ENCODE measurements at regions not wholly inside any gene's neighbourhood (a gene's known extent, or its start where the extent isn't known, plus 50 kb on each side); places are given as distances from the start of the nearest gene placed in this dataset.

DNA sequence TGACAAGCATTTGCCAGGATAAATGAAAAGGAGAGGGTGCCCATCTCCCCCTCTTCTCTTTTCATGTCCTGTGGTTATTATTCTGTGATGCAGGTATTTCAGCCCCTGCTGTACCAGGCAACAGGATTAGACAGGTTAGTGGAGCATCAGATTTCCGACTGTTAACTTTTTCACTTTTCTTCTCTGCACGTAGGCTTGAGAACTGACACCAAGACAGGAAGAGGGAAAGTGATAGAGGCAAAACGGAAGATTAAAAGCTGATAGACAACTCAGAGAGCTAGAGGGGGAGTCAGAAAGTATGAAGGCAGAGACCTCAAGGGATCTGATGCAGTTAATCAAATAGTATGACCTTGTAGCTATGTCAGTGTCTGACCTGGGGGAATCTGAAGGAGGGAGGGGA is 132.8 kb downstream of the SOX9 start:
- H3K4me3 ChIP-seq = no peak overlapping the region
- H3K27ac ChIP-seq = no peak overlapping the region

DNA sequence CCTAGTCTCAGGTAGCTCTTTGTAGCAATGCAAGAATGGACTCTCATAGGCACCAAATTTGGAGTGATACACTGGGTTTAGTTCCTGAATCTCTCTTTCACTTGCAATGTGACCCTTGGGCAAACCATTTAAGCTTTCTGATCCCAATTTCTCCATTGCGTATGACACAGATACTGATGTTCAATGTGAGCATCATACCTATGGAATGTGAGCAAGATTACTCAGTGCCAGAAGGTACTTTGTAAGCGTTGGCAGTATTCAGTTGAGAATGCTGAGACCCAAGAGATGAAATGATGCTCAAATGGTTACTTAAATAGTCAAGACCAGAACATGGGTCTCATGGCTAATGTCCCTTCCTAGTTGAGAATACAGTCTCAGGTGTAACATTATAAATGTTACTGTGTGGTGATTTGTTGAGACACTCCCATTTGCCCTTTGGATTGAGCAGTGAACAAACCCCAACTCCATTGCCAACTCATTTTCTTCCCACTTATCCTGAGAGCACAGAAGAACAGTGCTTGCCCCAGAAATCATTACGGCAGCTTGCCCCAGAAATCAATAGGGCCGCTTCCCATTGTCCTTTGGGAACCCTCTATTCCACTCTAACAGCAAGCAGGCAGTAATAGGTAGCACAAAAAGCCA is 134.1 kb downstream of the SOX9 start:
- Histone ChIP-seq H3K4me3 (no peak overlapping the region), H3K27ac (no peak overlapping the region)

DNA sequence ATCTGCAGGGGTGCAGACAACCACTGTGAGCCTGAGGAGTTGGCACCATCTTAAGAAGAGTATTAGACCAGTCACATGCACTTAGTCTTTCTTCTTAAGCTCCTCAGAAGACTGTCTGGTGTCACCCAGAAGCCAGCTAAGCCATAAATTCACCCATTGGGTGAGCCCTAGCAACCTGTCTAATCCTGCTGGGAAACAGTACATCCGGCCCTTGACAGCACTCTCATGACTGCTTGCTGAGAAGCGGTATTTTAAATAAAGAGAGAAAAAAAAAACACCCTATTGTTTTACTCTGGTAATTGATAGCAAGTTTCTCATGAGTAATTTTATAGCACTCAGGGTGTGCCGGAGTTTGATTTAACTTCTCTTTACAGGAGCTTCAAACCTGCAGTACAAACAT is 134.7 kb downstream of the SOX9 start:
- no peak overlapping the region for H3K4me3 ChIP-seq
- no peak overlapping the region for H3K27ac ChIP-seq

DNA sequence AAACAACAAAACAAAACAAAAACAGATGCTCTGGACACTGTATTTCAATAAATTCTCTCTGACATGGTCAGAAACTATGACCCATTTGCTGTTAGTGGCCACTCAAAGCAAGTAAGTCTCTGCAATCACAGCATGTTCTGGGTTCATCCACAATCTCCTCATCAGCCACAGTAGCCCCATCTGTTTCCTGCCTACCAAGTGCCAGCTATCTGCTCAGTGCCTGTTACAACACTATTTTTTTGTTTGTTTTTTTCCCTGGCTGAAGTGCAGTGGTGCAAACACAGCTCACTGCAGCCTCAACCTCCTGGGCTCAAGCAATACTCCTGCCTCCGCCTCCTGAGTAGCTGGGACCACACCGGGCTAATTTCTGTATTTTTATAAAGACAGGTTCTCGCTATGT is 137.9 kb downstream of the SOX9 start:
- Histone ChIP-seq H3K4me3 (no peak overlapping the region), H3K27ac (no peak overlapping the region)

DNA sequence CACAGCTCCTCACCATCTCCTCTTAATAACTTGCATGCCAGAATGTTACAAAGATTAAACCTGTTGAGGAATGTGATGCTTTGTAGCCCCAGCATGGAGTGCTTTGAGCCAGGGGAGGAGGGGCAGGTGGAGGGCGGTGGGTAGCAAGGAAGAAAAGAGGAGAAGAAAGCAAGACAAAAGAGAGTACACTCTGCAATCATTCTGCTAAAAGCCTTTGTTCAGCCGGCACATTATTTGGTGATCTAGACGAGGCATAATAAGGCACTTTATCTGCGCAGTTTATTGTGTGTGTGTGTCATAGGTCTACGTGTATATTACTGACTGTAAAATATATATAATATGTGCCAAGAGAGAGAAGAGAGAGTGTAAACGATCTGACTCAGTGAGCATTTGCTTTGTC is 139.1 kb downstream of the SOX9 start:
- no peak overlapping the region for H3K4me3 ChIP-seq

DNA sequence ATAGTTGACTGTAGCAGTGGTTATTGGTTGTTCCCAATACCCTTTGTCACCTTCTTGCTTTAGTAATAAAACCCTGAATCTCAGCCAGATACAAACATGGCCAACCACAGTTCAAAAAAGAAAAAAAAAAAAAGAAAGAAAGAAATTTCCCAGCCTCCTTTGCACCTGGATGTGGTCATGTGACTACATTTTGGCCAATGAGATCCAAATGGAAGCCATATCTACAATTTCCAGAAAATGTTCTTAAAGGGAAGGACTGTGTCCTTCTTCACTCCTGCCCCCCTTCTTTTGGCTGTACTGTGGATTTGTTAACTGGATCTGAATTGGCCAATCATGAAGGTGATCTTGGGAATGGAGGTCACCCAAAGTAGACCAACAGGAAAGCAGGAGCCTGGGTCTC is 141.9 kb downstream of the SOX9 start:
- no peak overlapping the region for H3K27ac ChIP-seq
- no peak overlapping the region for H3K4me3 ChIP-seq

More for the DNA sequence above, 139.1 kb downstream of the SOX9 start:
- H3K27ac ChIP-seq = no peak overlapping the region

DNA sequence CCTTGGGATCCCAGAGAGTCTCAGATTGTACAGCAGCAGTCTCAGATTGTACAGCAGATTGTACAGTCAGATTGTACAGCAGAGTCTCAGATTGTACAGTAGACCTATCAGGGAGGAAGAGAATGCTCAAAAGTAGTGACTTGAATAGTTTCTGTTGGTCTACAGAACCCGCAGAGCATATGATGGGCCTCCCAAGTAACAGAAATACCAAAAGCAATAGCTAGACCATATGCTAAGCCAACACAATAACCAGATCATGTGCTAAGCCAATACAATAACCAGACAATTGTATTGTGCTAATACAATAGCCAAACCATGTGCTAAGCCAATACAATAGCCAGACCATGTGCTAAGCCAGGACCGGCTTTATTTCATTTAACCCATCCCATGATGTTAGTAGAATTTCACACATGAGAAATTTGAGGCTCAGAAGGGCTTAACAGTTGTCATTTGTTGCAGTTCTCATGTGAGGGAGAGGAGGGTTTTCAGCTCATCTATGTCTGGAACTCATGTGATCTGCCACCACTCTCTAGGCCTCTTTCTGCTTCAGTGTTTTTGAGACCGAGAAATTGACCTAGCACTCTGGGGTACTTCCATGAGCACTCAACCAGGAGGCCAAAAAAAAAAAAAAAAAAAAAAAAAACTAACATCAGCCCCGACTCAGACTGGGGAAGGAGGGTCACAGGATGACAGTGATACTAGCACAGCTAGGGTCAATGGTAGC is 144.0 kb downstream of the SOX9 start:
- no peak overlapping the region for H3K4me3 ChIP-seq
- H3K27ac ChIP-seq = no peak overlapping the region

DNA sequence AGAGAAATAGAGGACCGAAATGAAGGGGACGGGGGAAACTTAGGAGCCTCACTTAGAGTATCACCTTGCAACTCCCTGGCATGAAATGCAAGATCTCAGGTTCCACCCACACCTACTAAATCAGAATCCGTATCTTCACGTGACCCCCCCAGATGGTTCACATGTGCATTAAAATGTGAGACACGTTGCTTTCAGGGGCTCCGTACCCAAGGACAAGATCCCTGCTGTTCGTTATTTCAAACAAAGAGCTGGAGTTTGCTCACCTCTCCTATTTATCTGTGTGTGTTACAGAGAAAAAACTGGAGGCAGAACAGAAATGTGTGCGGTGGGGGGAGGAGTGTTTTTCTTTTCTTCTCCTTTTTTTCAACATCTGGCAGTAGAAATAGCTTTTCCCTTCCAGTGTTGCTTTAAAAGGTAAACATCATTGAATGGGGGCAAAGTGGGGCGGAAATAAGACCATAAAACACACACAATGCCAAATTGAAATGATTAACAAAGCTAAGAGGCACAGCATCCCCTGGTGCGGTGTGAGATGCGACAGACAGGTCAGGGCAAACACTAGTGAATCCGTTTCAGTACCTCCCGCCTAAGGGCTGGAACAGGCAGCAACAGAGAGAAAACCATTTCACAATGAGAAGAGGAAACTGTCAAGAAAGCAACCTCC is 145.4 kb downstream of the SOX9 start:
- Histone ChIP-seq H3K27ac (no peak overlapping the region), H3K4me3 (no peak overlapping the region)

DNA sequence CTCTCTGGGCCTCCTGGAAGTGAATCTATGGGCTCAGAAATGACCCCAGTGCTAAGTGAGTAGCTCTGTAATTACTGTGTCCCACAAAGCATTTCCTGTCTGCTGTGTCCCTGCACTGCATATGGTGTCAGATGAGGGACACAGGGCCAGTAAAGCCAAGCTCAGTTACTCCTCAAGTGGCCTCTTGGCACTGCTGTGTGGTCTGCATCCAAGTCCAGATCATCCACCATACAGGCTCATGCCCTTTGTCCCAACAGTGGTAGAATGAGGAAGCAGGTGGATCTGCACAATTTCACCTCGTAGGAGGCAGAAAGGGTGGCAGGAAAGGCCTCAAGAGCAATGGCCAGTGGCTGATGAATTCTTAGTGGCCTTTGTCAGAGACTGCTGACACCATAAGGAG is 146.8 kb downstream of the SOX9 start:
- Histone ChIP-seq H3K4me3 (no peak overlapping the region), H3K27ac (no peak overlapping the region)

DNA sequence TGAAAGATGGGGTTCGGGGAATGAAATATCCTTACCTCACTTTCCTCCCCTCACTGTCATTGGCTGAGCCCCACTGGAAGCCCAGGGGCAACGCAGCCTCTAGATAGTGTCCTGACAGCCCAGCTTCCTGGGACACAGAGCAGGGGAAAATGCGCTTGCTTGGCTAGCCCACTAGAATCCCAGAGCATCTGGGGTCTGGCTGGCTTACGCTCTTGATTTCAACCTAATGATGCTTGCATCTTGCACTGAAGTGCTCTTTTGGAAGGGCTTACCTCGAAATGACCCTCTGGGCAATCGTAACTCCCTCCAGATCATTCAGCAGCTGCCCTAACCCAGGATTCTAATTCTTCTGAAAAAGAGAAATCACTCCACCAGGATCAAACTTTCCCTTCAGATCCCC is 147.6 kb downstream of the SOX9 start:
- H3K4me3 ChIP-seq = no peak overlapping the region

DNA sequence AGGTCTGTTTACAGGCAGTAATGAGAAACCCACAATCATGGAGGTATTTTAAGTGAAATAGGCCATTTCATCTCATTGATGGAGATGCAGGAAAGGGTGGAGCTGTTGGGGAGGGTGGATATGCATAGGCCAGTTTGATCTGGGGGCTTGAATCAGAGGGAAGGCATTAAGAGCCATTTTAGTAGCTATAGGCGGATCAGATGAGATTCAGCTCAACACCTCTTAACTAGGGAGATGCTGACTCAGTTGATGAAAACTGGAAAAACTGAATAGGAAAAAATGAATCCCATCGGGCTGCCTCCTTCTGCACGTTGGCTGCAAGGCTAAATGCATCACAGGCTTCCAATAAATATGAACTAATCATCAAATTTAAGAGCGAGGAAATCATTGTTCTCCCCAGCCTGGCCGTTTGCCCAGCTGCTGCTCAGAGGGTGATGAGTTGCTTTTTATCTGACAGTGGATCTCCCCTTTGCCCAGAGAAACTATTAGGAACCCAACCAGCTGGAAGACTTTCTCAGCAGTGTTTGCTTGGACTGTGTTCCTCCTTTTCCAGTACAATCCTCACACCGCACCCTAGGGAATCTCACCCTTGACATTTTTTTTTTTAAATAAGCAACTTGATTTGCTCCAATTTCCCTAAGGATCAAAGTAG is 149.6 kb downstream of the SOX9 start:
- no peak overlapping the region for H3K4me3 ChIP-seq
- peak overlapping the region in 7 of 21 experiments; percentile 19 to 56 (median 26) for H3K27ac ChIP-seq

More for the DNA sequence above, 147.6 kb downstream of the SOX9 start:
- peak overlapping the region in 1 of 21 experiments; percentile 31 for H3K27ac ChIP-seq

DNA sequence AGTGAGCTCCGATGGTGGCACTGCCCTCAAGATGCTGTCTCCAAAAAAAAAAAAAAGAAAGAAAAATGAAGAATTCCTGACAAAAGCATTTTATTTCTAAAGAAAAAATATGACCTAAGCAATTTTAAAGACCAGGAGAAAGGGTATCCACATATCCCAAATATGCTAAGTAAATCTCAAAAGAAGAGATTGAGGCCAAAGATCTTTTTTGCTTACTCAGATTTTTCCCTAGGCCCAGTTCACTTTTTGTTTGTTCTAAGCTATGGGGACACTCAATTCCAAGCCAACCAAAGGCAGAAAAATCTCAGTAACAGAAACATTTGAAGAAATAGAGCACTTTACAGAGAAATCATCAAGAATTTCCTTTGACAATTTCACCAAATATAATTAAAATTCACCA is 150.8 kb downstream of the SOX9 start:
- H3K27ac ChIP-seq = no peak overlapping the region
- H3K4me3 ChIP-seq = no peak overlapping the region

DNA sequence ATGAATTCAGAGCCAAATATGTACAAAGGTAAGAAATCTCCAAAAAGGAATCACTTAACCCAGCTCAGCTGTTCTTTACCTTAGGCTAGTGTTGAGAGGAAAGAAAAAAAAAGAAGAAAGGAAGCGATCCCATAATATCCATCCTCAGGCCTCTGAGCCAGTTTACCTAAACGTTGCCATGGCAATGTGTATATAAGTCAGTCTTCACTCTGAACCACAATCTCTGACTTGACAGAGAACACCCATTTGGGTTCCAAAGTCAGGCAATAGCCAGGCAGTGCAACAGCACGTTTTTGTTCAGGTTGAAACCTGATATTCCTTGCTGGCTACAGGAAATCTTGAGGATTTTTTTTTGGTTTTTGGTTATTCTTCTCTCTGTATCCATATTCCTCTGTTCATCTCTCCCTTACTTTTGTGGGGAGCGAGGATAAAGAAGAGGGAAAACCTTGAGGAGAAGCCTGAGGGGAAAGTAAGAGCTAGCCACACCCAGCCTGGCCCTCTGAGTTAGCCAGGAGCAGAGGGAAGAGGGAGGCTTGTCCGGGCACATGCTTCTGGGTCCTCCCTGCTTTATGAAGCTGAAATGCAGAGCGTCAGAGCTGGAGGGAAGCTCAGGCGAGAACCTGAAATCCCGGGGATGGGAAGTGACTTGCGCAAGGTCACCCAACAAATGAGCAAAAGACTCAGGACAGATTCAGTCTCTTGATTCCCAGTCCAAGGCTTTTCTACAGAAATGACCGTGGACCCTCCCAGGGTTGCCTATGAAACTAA is 152.7 kb downstream of the SOX9 start:
- H3K27ac ChIP-seq = peak overlapping the region in 1 of 21 experiments; percentile 10
- H3K4me3 ChIP-seq = no peak overlapping the region

DNA sequence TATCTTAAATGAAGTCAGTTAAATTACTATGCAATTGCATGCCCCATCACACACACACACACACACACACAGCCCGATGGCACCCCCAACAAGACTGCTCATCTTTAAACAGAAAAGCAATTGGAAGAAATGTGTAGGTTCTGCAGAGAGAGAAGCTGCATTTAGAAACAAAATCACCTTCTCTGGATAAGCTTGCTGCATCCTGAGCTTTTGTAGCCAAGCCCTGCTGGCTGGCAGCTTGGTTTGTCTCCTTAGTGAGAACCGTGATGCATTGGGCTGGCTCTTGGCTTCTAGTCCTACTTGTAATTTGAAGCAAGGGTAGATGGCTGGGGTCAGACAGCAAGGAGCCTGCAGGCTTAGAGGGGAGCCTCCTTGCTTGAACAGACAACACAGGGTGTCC is 153.8 kb downstream of the SOX9 start:
- Histone ChIP-seq H3K4me3 (no peak overlapping the region), H3K27ac (no peak overlapping the region)

DNA sequence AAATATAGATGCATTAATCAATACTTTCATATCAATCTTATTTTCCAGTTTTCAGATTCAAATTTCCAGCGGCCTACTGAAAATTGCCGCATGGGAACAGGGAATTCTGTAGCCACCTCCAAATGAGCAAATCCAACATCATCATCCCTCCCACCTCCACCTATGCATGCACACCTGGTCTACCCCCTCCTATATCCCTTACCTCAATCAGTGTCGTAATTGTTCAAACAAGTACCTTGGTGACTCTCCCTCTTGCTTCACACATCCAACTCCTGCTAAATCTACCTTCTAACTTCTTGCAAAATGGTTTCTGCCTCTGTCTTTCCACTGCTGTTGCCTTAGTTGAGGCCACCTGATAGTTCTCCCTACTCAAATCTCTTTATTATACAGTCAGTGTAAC is 160.1 kb downstream of the SOX9 start:
- Histone ChIP-seq H3K4me3 (no peak overlapping the region), H3K27ac (no peak overlapping the region)

DNA sequence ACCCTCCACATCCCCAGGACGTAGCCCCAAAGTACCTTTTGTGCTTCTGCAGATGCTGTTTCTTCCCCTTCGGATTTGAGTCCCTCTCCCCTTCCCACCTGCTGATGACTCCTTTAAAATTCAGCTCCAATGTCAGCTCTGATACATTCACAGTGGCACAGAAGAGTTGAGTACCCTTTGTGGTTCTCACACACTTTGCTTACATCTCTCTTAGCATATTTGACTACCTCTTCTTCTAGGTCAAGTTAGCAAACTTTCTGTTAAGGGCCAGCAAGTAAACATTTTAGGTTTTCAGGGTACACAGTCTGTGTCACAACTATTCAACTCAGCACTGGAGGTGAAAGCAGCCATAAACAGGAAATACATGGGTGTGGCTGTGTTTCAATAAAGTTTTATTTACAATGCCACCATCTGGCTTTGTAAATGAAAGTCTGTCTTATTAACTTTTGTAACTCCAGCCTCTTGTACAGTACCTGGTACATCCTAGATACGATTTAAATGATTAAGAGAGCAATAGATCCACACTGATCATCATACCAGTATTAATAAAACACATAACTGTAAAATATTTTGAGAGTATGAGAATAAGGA is 161.7 kb downstream of the SOX9 start:
- H3K27ac ChIP-seq = no peak overlapping the region
- H3K4me3 ChIP-seq = no peak overlapping the region

DNA sequence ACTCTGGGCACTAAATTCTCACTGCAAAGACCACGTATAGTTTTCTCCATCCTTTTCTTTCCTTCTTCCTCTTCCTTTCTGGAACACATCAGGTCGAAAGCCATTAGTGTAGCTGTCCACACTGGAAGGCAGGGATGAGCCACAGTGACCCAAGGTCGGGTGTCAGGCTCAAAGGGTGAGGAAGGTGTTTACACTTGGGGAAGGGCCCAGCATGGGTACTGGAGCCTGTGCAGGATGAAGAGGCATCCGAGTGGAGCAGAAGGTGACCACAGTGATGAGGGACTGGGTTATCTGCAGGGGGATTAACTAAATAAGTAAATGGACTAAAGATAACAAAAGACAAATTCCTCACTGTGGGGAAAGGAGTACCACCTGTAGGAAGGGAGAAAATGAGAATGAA is 164.0 kb downstream of the SOX9 start:
- H3K4me3 ChIP-seq = no peak overlapping the region

DNA sequence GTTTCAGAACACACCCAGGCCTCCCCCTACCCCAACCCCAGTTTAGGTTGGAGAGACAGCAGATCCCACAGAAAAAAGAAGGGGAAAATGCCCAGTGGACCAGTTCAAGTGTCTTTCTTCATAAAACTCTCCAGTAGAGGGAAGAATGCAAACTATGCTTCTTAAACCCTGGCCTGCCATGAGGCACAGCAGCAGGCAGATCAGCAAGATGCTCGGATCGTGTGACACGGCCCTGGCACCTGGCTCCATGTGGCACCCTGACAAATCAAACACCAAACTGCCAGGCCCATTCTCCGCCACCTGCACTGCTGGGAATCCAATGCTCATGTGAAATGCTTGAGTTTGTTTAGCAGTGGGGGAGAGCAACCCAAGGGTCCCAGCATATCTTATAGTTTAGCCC is 166.8 kb downstream of the SOX9 start:
- H3K4me3 ChIP-seq = no peak overlapping the region
- H3K27ac ChIP-seq = no peak overlapping the region

More for the DNA sequence above, 164.0 kb downstream of the SOX9 start:
- H3K27ac ChIP-seq = no peak overlapping the region

DNA sequence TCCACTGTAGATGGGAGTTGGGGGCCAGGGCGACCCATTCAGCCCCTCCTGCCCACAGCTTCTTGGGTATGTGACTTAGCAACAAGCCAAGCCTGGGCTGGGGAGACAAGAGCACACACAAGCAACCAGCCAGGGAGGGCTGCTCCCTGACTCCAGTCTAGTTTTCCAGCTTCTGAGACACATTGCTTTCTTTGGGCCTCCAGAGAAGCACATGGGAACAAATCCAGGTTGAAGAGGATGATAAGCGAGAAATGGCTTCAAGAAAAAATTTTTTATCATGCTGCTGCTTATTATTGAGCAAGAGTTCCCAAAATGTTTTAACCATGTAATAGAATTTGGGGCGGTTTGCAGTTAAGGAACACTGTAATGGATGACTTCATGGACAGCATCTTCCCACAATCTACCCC is 173.7 kb downstream of the SOX9 start:
- H3K4me3 ChIP-seq = no peak overlapping the region
- no peak overlapping the region for H3K27ac ChIP-seq
